GM19324 (cell line): ENCODE measurements at regions not wholly inside any gene's neighbourhood (a gene's known extent, or its start where the extent isn't known, plus 50 kb on each side); places are given as distances from the start of the nearest gene placed in this dataset.
"Not testable (repeated sequence)": the region's sequence is repeated elsewhere in the genome, so short reads cannot be mapped to it uniquely, and the experiment has no call there.

Experiments used
- ATAC-seq: cut with Tn5 transposase; IDR thresholded peaks from one replicate; pipeline ENCODE4 v1.9.1; 2021; ENCODE audit warnings: mild to moderate bottlenecking, moderate library complexity; ENCODE audit not compliant: unreplicated experiment, low FRiP score

- not testable (repeated sequence) for ATAC-seq
Measured at GRCh38 chr5:21360754-21361153, 1372.8 kb upstream of the CDH18 start.

GRCh38 chr5:21341948-21342261, 1353.9 kb upstream of the CDH18 start:
- ATAC-seq = not testable (repeated sequence)

- ATAC-seq = not testable (repeated sequence)
Measured at GRCh38 chr5:21341203-21341947, 1353.4 kb upstream of the CDH18 start.

GRCh38 chr5:21340233-21340632, 1352.2 kb upstream of the CDH18 start:
- ATAC-seq = not testable (repeated sequence)

GRCh38 chr5:21336478-21336877, 1348.5 kb upstream of the CDH18 start:
- not testable (repeated sequence) for ATAC-seq

- ATAC-seq = not testable (repeated sequence)
Measured at GRCh38 chr5:21315376-21315775, 1327.4 kb upstream of the CDH18 start.

DNA sequence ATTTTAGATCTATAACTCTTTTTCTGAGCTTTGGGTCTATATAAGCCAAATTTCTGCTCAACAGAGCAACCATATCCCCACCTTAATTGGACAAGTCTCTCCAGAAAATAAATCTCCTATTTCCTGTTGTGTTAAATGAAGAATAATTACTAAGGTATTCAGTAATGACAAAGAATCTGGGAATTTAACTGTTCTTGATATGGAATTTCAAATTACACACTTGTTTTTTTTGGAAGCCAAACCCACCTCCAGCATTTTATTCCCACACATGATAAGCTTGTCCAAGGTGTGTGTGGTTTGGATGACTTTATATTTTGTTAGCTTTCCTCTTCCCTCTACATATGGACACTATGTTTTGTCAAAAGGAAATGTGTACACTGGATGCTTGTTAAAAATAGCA, 1313.2 kb upstream of the CDH18 start:
- not testable (repeated sequence) for ATAC-seq

GRCh38 chr5:21274361-21274760, 1286.4 kb upstream of the CDH18 start:
- ATAC-seq = not testable (repeated sequence)

DNA sequence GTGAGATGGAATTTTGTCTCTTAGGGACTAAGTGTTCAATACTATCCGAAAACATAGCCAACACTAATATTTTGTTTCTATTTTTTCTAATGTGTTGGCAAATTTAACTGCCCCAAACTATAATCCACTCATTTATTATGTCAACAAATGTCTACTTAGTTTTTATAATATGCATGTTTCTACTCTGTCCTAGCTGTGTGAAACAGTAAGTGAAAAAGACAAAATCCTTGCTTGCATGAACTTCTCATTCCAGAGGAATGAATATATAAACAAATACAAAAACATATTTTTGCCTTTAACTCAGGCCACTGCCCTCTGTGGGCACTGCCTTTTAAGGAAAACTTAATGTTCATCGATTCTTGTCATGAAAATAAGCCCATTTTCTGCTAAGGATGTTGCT, 1275.4 kb upstream of the CDH18 start:
- no peak for ATAC-seq

GRCh38 chr5:21254161-21254560, 1266.2 kb upstream of the CDH18 start:
- ATAC-seq = no peak

GRCh38 chr5:21244982-21245381, 1257.0 kb upstream of the CDH18 start:
- no peak for ATAC-seq

DNA sequence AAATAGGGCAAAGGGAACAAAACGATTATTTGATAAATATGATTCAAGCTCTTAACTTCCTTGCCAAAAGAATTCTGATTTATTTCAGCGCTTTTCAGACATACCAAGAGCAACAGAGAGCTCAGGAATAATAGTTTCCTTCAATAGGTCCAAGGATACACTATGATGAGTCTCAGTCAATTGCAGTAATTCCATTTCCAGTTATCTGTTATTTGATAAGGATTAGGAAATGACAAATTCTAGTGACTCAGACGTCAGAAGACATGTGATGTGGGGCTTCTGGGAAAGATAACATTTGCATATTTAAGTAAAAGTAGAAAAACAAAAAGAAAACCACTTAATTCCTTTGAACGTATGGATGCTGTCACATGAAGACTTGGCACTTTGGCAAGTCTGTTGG, 1250.8 kb upstream of the CDH18 start:
- ATAC-seq = no peak

DNA sequence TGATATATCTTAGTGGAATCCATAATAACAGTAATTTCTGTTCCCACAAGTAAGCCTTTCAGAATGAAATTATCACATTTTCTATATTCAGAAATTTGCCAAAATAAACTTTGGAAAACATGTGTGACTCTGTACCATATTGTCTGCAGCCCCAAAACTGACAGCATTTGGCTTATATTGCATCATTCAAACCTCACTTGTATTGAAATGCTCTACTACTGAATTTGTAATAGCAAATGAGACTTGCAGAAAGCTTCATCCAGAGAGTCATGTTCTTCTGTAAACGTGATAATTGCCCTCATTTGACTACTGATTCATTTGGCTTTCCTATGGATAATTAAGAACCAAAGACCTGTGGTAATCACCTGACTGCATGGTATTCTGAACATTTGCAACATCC, 1249.5 kb upstream of the CDH18 start:
- no peak for ATAC-seq

GRCh38 chr5:21236971-21237427, 1249.0 kb upstream of the CDH18 start:
- ATAC-seq = no peak

DNA sequence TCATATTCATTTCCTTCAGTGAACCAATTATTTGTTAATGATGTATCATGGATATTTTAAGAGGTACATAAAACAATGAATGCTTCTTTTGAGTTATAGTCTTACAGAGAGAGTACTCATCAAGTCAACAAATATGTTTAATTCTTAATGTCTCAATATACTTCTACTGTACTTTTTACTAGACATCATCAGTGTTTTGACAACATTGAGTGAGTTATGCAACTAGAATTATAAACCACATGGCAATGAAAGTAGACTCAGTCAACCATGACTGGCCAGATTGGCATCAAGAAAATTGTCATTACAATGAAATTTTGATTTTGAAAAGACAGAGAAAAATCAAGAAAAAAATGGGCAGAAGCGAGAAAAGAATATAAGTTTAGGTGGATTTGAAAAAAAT, 1248.1 kb upstream of the CDH18 start:
- ATAC-seq = no peak

- no peak for ATAC-seq
Measured at GRCh38 chr5:21225223-21226064, 1237.4 kb upstream of the CDH18 start.

DNA sequence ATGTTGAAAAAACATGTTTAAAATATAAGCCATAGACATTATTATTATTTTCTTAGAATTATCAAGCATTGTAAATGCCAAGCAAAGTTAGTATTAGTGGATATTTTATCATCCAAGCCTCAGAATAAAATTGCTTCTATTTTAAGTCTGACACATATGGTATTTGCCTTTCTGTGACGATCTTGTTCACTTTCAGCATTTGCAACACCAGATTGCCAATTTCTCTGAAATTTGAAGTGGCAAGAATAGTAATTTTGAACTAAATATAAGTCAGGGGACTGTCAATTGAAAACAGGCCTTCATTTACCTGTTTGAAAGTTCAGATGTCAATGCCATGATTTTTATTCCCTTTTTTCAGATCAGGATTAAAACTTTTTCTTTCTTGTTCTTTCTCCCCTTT, 1233.6 kb upstream of the CDH18 start:
- no peak for ATAC-seq

- ATAC-seq = no peak
Measured at GRCh38 chr5:21219966-21220365, 1232.0 kb upstream of the CDH18 start.

GRCh38 chr5:21219251-21219650, 1231.3 kb upstream of the CDH18 start:
- ATAC-seq = no peak

GRCh38 chr5:21212026-21212425, 1224.0 kb upstream of the CDH18 start:
- ATAC-seq = no peak

DNA sequence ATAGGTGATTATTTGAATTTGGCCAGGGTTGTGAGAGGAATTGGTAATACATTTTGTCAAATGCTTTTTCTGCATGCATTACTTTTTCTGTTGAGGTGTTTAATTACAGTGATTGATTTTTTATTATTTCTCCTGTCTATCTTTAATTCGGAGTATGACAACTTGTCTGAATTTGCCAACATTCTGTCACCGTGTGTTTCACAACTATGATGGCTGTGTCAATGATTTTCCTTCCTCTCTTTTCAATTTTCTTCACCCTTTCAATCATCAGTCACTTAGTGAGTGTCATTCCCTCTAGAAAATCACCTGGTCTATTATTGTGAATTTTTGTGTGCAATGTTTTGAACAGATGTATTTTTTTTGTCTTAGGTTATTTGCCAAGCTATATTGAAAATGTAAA, 1221.4 kb upstream of the CDH18 start:
- ATAC-seq = no peak

DNA sequence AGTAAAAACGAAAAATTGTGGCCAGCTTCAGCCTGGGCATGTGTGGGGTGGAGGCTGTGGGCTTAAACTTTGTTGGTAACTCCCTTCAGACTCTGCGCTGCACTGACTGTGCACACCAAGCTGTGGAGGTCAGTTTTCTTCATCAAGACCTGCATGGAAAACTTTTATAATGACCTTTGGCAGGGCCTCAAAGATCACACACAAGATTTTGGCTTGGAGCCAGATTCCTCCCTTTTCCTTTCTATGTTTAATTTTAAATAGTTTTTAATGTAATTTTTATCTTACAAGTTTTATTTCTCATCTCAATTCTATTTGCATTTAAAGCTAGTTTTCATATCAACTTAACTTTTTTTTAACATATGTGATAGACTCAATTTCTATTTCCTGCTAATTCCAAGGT, 1211.1 kb upstream of the CDH18 start:
- no peak for ATAC-seq
